PC-9 (cell line): ENCODE measurements at regions not wholly inside any gene's neighbourhood (a gene's known extent, or its start where the extent isn't known, plus 50 kb on each side); places are given as distances from the start of the nearest gene placed in this dataset.

ENCODE experiments used
- BruUV-seq: library from RNA; stranded (reverse); fragments of 400-500 nt; replicated peaks from 2 replicates; lab custom pipeline; 2021; lab: Mats Ljungman, UMichigan
- CTCF ChIA-PET: fragments of 300-600 bp; sonication (Branson Sonifier 250); formaldehyde crosslinking; loops from one replicate; lab custom pipeline; 2022; ENCODE audit warnings: antibody characterized with exemption; lab: Charles Lee
- POLR2A ChIA-PET: fragments of 300-600 bp; sonication (Branson Sonifier 250); formaldehyde crosslinking; loops from one replicate; lab custom pipeline; 2022; ENCODE audit warnings: antibody characterized with exemption; ENCODE audit not compliant: unreplicated experiment; lab: Charles Lee
- DNase-seq, 2 experiments: peaks; one replicate each; pipeline versions ENCODE4 v3.0.0 to v3.0.0-alpha.2; 2015 to 2022; ENCODE audit warnings: mixed read lengths in 1 of 2
- H2AFZ ChIP-seq: fragments of 200-600 bp; sonication (generic); 2 replicates; pipeline ENCODE4 v1.8.1; 2017; ENCODE audit warnings: antibody characterized with exemption
- H3F3A ChIP-seq: fragments of 200-600 bp; sonication (generic); 2 replicates; pipeline ENCODE4 v1.8.1; 2017; ENCODE audit warnings: antibody characterized with exemption, mild to moderate bottlenecking, low read depth; ENCODE audit not compliant: insufficient read depth
- H3K27ac ChIP-seq: fragments of 200-600 bp; sonication (generic); 2 replicates; pipeline ENCODE4 v1.6.1; 2016; ENCODE audit warnings: mixed run types
- H3K27me3 ChIP-seq: fragments of 200-600 bp; sonication (generic); 2 replicates; pipeline ENCODE4 v1.6.1; 2016; ENCODE audit warnings: low read depth, mixed run types; ENCODE audit not compliant: insufficient read depth
- H3K36me3 ChIP-seq: fragments of 200-600 bp; sonication (generic); 2 replicates; pipeline ENCODE4 v1.6.1; 2016; ENCODE audit warnings: low read depth, mixed run types
- H3K4me1 ChIP-seq: fragments of 200-600 bp; sonication (generic); replicated peaks from 2 replicates; pipeline ENCODE4 v1.6.1; 2016; ENCODE audit warnings: mixed run types; ENCODE audit not compliant: insufficient read depth
- H3K4me2 ChIP-seq: fragments of 200-600 bp; sonication (generic); 2 replicates; pipeline ENCODE4 v1.6.1; 2017; ENCODE audit warnings: mixed run types
- H3K4me3 ChIP-seq: fragments of 200-600 bp; sonication (generic); 2 replicates; pipeline ENCODE4 v1.6.1; 2016; ENCODE audit warnings: mixed run types
- H3K79me2 ChIP-seq: fragments of 200-600 bp; sonication (generic); 2 replicates; pipeline ENCODE4 v1.6.1; 2017; ENCODE audit warnings: low read depth, mixed run types
- H3K9me2 ChIP-seq: fragments of 200-600 bp; sonication (generic); 2 replicates; pipeline ENCODE4 v1.8.1; 2017; ENCODE audit warnings: mild to moderate bottlenecking; ENCODE audit not compliant: insufficient read depth
- H3K9me3 ChIP-seq: fragments of 200-600 bp; sonication (generic); 2 replicates; pipeline ENCODE4 v1.8.1; 2016; ENCODE audit warnings: low read depth; ENCODE audit not compliant: insufficient read depth
- H4K20me1 ChIP-seq: fragments of 200-600 bp; sonication (generic); 2 replicates; pipeline ENCODE4 v1.8.1; 2017; ENCODE audit not compliant: insufficient read depth
- EZH2 ChIP-seq: fragments of 200-600 bp; sonication (generic); IDR thresholded peaks from 2 replicates; pipeline ENCODE4 v1.8.0; 2017; ENCODE audit warnings: antibody characterized with exemption, low read depth
- intact Hi-C: fragments of 100-400 bp; cut with micrococcal nuclease; formaldehyde crosslinking; loops from one replicate; pipeline ENCODE4 v1.10.0; 2022; ENCODE audit not compliant: unreplicated experiment
- TF ChIP-seq, protein P1 (sequence below): fragments of 200-600 bp; sonication (generic); conservative IDR thresholded peaks from 2 replicates; pipeline ENCODE4 v1.6.1; 2017; ENCODE audit warnings: mixed run types, antibody characterized with exemption, mild to moderate bottlenecking, moderate library complexity

DNA sequence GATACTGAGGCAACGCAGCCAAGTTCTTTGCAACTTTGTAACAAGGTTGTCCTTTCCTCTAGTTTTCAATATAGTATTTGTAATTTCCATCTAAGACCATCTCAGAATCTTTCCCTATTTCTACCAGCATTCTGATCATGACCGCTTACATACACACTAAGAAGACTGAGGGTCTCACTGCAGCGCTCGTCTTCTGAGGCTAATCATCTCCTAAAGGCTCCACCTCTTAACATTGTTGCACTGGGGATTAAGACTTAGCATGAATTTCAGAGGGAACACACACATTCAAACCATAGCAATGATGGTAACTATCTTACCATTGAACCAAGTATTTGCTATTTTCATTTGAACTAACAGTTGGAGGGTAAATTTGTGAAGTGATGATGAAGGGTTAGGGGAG lies 463.3 kb upstream of the CCDC54 start:
- no peaks in the 10 kb centered on the region for H3K79me2 ChIP-seq
- H3K4me3 ChIP-seq, result no peak overlapping the region
- DNase-seq, result no peak
- intact Hi-C loops, result no loop called here
- H3K9me3 ChIP-seq, result no peaks in the 10 kb centered on the region
- no peak overlapping the region for H3K4me2 ChIP-seq
- BruUV-seq, result no TSS peak
- POLR2A ChIA-PET, result no interaction called here
- no peak for TF ChIP-seq EZH2
- TF ChIP-seq, protein P1, sequence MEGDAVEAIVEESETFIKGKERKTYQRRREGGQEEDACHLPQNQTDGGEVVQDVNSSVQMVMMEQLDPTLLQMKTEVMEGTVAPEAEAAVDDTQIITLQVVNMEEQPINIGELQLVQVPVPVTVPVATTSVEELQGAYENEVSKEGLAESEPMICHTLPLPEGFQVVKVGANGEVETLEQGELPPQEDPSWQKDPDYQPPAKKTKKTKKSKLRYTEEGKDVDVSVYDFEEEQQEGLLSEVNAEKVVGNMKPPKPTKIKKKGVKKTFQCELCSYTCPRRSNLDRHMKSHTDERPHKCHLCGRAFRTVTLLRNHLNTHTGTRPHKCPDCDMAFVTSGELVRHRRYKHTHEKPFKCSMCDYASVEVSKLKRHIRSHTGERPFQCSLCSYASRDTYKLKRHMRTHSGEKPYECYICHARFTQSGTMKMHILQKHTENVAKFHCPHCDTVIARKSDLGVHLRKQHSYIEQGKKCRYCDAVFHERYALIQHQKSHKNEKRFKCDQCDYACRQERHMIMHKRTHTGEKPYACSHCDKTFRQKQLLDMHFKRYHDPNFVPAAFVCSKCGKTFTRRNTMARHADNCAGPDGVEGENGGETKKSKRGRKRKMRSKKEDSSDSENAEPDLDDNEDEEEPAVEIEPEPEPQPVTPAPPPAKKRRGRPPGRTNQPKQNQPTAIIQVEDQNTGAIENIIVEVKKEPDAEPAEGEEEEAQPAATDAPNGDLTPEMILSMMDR, result no peak
- no peak overlapping the region for H3K27ac ChIP-seq
- CTCF ChIA-PET, result no interaction called here
- H3K27me3 ChIP-seq, result no peaks in the 10 kb centered on the region
- H3K36me3 ChIP-seq, result no peaks in the 10 kb centered on the region
- H3K9me2 ChIP-seq, result peaks cover 6% of the 10 kb centered on the region; the same call in 1 of the 2 replicates
- no peaks in the 10 kb centered on the region for H4K20me1 ChIP-seq
- H3K4me1 ChIP-seq, result no peaks in the 10 kb centered on the region
- no peak overlapping the region for H2AFZ ChIP-seq
- no peaks in the 10 kb centered on the region for H3F3A ChIP-seq

DNA sequence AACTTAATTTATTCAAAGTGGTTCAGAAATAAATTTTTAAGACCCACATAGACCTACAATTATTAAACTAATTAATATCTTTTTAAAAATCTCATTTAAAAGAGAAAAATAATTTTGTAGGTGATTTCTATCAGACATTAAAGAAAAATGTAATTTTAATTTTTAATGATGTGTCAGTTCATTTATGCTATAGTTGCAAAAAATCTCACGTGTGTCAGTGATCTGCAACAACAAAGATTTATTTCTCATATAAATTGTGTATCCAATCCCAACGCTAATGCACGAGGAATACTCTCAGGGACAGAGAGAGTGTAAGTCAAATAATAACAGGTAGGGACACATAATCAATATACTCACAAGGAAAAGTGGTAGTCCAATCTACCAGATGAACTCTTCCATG lies 456.6 kb upstream of the CCDC54 start:
- CTCF ChIA-PET, result no interaction called here
- Histone ChIP-seq H3K4me3 (no peak overlapping the region), H2AFZ (no peak overlapping the region), H3K9me2 (peaks cover 11% of the 10 kb centered on the region; the same call in 1 of the 2 replicates), H3K79me2 (no peaks in the 10 kb centered on the region), H3F3A (no peaks in the 10 kb centered on the region; the same call in 1 of the 2 replicates), H4K20me1 (no peaks in the 10 kb centered on the region), H3K9me3 (no peaks in the 10 kb centered on the region), H3K4me2 (no peak overlapping the region), H3K36me3 (no peaks in the 10 kb centered on the region), H3K4me1 (no peaks in the 10 kb centered on the region), H3K27ac (no peak overlapping the region), H3K27me3 (no peaks in the 10 kb centered on the region)
- intact Hi-C loops, result no loop called here
- POLR2A ChIA-PET, result no interaction called here
- BruUV-seq, result no TSS peak
- no peak for DNase-seq
- TF ChIP-seq EZH2, result no peak
- TF ChIP-seq, protein P1, result no peak

DNA sequence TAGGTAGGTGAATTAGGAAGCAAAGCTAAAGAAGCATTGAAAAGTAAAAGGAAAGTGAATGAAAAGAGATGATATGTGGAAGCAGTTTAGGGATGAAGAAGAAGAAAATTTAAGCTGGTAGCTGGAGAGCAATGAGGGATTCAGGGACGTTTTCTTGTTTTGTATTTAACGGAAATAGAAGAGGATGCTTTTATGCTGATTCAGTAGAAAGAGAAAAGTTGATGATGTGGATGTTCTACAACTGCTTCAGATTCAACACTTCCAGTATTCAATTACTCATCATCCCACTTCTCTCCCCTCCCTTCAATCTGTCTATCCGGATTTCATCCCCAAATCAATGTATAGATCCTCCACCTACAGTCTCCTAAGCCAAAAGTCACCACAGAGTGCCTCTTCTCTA lies 448.2 kb upstream of the CCDC54 start:
- H3K27ac ChIP-seq, result no peak overlapping the region
- POLR2A ChIA-PET, result no interaction called here

More for the DNA sequence above, 448.2 kb upstream of the CCDC54 start:
- Histone ChIP-seq H4K20me1 (no peaks in the 10 kb centered on the region), H2AFZ (no peak overlapping the region), H3K4me2 (no peak overlapping the region), H3K79me2 (no peaks in the 10 kb centered on the region), H3F3A (no peaks in the 10 kb centered on the region), H3K9me2 (no peaks in the 10 kb centered on the region), H3K4me1 (no peaks in the 10 kb centered on the region), H3K27me3 (no peaks in the 10 kb centered on the region), H3K4me3 (no peak overlapping the region), H3K9me3 (no peaks in the 10 kb centered on the region), H3K36me3 (no peaks in the 10 kb centered on the region)
- DNase-seq, result no peak
- TF ChIP-seq EZH2, result no peak
- TF ChIP-seq, protein P1, result no peak
- intact Hi-C loops, result no loop called here
- CTCF ChIA-PET, result no interaction called here
- BruUV-seq, result no TSS peak
